Neural cell (in vitro differentiated cells): ENCODE measurements at regions not wholly inside any gene's neighbourhood (a gene's known extent, or its start where the extent isn't known, plus 50 kb on each side); places are given as distances from the start of the nearest gene placed in this dataset.
"Not testable (repeated sequence)": the region's sequence is repeated elsewhere in the genome, so short reads cannot be mapped to it uniquely, and the experiment has no call there.

ENCODE experiments used
- EP300 ChIP-seq: fragments of 450-650 bp; conservative IDR thresholded peaks from 2 replicates; pipeline ENCODE4 v1.6.1; 2014; ENCODE audit warnings: antibody characterized with exemption, mild to moderate bottlenecking, moderate library complexity; ENCODE audit not compliant: poor library complexity, severe bottlenecking
- EZH2 ChIP-seq: fragments of 200-600, 300-800 bp; shearing (Covaris generic), sonication (generic); IDR thresholded peaks from 2 replicates; pipeline ENCODE4 v1.6.1; 2014; ENCODE audit warnings: antibody characterized with exemption, low read length, borderline replicate concordance, mild to moderate bottlenecking; ENCODE audit not compliant: insufficient read depth, poor library complexity, severe bottlenecking
- MXI1 ChIP-seq: fragments of 450-650 bp; conservative IDR thresholded peaks from 2 replicates; pipeline ENCODE4 v1.6.1; 2014; ENCODE audit warnings: antibody characterized with exemption, mild to moderate bottlenecking; ENCODE audit not compliant: poor library complexity, severe bottlenecking
- POLR2AphosphoS5 ChIP-seq: IDR thresholded peaks from 2 replicates; pipeline ENCODE4 v1.6.1; 2012
- RAD21 ChIP-seq: fragments of 450-650 bp; conservative IDR thresholded peaks from 2 replicates; pipeline ENCODE4 v1.6.1; 2014; ENCODE audit warnings: antibody characterized with exemption, mild to moderate bottlenecking, moderate library complexity
- SMC3 ChIP-seq: fragments of 450-650 bp; conservative IDR thresholded peaks from 2 replicates; pipeline ENCODE4 v1.6.1; 2014; ENCODE audit warnings: antibody characterized with exemption, mild to moderate bottlenecking, moderate library complexity; ENCODE audit not compliant: poor library complexity
- TAF1 ChIP-seq: IDR thresholded peaks from 2 replicates; pipeline ENCODE4 v1.6.1; 2012; ENCODE audit warnings: low read depth
- TF ChIP-seq, protein P1 (sequence below): fragments of 450-650 bp; IDR thresholded peaks from 2 replicates; pipeline ENCODE4 v1.5.1; 2014; ENCODE audit warnings: antibody characterized with exemption, mild to moderate bottlenecking, moderate library complexity; ENCODE audit not compliant: poor library complexity, severe bottlenecking

DNA sequence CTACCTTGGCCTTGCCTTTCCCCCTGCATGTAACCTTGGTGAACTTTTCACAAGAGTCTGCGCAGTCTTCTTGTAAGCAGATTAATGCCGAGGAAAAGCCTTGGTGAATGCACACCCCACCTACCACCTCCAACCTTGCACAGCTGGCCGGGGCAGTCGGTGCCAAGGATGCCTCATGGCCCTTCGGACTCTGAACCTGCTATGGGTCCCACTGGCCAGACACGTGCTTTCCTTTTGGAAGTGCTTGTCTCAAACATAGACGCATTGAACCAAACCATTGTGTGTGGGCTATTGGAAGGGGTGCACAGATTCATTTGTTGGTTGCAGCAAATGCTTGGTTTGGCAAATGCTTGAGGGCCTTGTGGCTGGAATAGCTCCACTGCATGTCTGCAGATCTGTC, 109.0 kb upstream of the PLGLB2 start:
- TF ChIP-seq, protein P1, sequence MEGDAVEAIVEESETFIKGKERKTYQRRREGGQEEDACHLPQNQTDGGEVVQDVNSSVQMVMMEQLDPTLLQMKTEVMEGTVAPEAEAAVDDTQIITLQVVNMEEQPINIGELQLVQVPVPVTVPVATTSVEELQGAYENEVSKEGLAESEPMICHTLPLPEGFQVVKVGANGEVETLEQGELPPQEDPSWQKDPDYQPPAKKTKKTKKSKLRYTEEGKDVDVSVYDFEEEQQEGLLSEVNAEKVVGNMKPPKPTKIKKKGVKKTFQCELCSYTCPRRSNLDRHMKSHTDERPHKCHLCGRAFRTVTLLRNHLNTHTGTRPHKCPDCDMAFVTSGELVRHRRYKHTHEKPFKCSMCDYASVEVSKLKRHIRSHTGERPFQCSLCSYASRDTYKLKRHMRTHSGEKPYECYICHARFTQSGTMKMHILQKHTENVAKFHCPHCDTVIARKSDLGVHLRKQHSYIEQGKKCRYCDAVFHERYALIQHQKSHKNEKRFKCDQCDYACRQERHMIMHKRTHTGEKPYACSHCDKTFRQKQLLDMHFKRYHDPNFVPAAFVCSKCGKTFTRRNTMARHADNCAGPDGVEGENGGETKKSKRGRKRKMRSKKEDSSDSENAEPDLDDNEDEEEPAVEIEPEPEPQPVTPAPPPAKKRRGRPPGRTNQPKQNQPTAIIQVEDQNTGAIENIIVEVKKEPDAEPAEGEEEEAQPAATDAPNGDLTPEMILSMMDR = not testable (repeated sequence)
- TF ChIP-seq EP300, TAF1, EZH2, SMC3, POLR2AphosphoS5, RAD21, MXI1: not testable (repeated sequence)
